Prostate gland (tissue), 2 donors: ENCODE measurements at regions not wholly inside any gene's neighbourhood (a gene's known extent, or its start where the extent isn't known, plus 50 kb on each side); places are given as distances from the start of the nearest gene placed in this dataset.
"Not testable (repeated sequence)": the region's sequence is repeated elsewhere in the genome, so short reads cannot be mapped to it uniquely, and the experiment has no call there.

Experiments
- DNase-seq: peaks from one replicate; pipeline ENCODE4 v3.0.0-alpha.2; 2019; ENCODE audit warnings: low spot score
- H3K27ac ChIP-seq, 2 donors: fragments of 200-600 bp; sonication (generic); 2 replicates each; pipeline ENCODE4 v1.5.1; 2017 to 2019
- H3K27me3 ChIP-seq: fragments of 200-600 bp; sonication (generic); replicated peaks from 2 replicates; pipeline ENCODE4 v1.5.1; 2019; ENCODE audit not compliant: insufficient read depth
- H3K36me3 ChIP-seq, 2 donors: fragments of 200-600 bp; sonication (generic); 1 replicate in 1 of 2; 2 replicates in 1 of 2; pipeline versions ENCODE4 v1.5.1 to v1.8.1; 2017 to 2019
- H3K4me1 ChIP-seq: fragments of 200-600 bp; sonication (generic); replicated peaks from 2 replicates; pipeline ENCODE4 v1.5.1; 2019
- H3K4me3 ChIP-seq, 2 donors: fragments of 200-600 bp; sonication (generic); 2 replicates each; pipeline ENCODE4 v1.5.1; 2017 to 2019
- H3K9me3 ChIP-seq: fragments of 200-600 bp; sonication (generic); 2 replicates; pipeline ENCODE4 v1.5.1; 2017
- CTCF ChIP-seq, 4 experiments: fragments of 200-600 bp in 2 of 4; fragments of 450-650 bp in 2 of 4; sonication (generic) in 2 of 4; IDR thresholded peaks; 1 replicate in 3 of 4; 2 replicates in 1 of 4; pipeline ENCODE4 v1.5.1; 2016 to 2019; ENCODE audit warnings: antibody characterized with exemption in 4 of 4, mild to moderate bottlenecking in 2 of 4, moderate library complexity in 2 of 4
- POLR2A ChIP-seq: fragments of 450-650 bp; IDR thresholded peaks from one replicate; pipeline ENCODE4 v1.6.1; 2016; ENCODE audit warnings: antibody characterized with exemption, mild to moderate bottlenecking
- POLR2AphosphoS5 ChIP-seq: sonication (generic); formaldehyde crosslinking; IDR thresholded peaks from one replicate; pipeline ENCODE4 v1.6.1; 2017; ENCODE audit warnings: antibody characterized with exemption
- WGBS: methylation state at CpG from one replicate; pipeline ENCODE4 v1.1.5; 2018; 5-methylcytosine and 5-hydroxymethylcytosine counted together
- intact Hi-C: fragments of 100-400 bp; cut with DNase I; formaldehyde crosslinking; loops from one replicate; pipeline ENCODE4 v1.14.2; 2022

- no peaks in the 10 kb centered on the region for H3K36me3 ChIP-seq
- H3K4me1 ChIP-seq, result no peaks in the 10 kb centered on the region
- TF ChIP-seq CTCF (IDR thresholded peaks at IDR 0.05), result no peak
- TF ChIP-seq POLR2AphosphoS5, result no peak
- no peak for TF ChIP-seq POLR2A
- DNase-seq, result no peak
- intact Hi-C loops, result no loop called here
- no peak overlapping the region for H3K27ac ChIP-seq
- no peak overlapping the region for H3K4me3 ChIP-seq
- H3K27me3 ChIP-seq, result no peaks in the 10 kb centered on the region
- H3K9me3 ChIP-seq, result no peaks in the 10 kb centered on the region
- WGBS, result 97% methylated on average over 1 of the region's 1 CpG
Measured at GRCh38 chr12:90679674-90680073, 275.3 kb downstream of the CCER1 start.

- H3K36me3 ChIP-seq, result no peaks in the 10 kb centered on the region
- DNase-seq, result no peak
- intact Hi-C loops, result no loop called here
- TF ChIP-seq POLR2A (no peak), POLR2AphosphoS5 (no peak), CTCF (IDR thresholded peaks at IDR 0.05) (no peak)
- no peak overlapping the region for H3K4me3 ChIP-seq
- no peaks in the 10 kb centered on the region for H3K27me3 ChIP-seq
- no peaks in the 10 kb centered on the region for H3K4me1 ChIP-seq
- no peak overlapping the region for H3K27ac ChIP-seq
- 12% methylated on average over 3 of the region's 3 CpGs for WGBS
- H3K9me3 ChIP-seq, result no peaks in the 10 kb centered on the region
Measured at GRCh38 chr12:90677552-90677951, 277.4 kb downstream of the CCER1 start.

- TF ChIP-seq POLR2A, result no peak
- no peak for TF ChIP-seq CTCF (IDR thresholded peaks at IDR 0.05)
- no peak for TF ChIP-seq POLR2AphosphoS5
- no peaks in the 10 kb centered on the region for H3K36me3 ChIP-seq
- DNase-seq, result no peak
- no peaks in the 10 kb centered on the region for H3K9me3 ChIP-seq
- no peak overlapping the region for H3K4me3 ChIP-seq
- no peaks in the 10 kb centered on the region for H3K4me1 ChIP-seq
- intact Hi-C loops, result no loop called here
- WGBS, result 29% methylated on average over 1 of the region's 1 CpG
- H3K27ac ChIP-seq, result no peak overlapping the region
- no peaks in the 10 kb centered on the region for H3K27me3 ChIP-seq
Measured at GRCh38 chr12:90677055-90677454, 277.9 kb downstream of the CCER1 start.

GRCh38 chr12:90675106-90675505 lies 279.9 kb downstream of the CCER1 start:
- H3K9me3 ChIP-seq, result no peaks in the 10 kb centered on the region
- TF ChIP-seq POLR2A, result no peak
- TF ChIP-seq CTCF (IDR thresholded peaks at IDR 0.05), result no peak
- TF ChIP-seq POLR2AphosphoS5, result no peak
- 86% methylated on average over 1 of the region's 1 CpG for WGBS
- no peaks in the 10 kb centered on the region for H3K27me3 ChIP-seq
- H3K36me3 ChIP-seq, result no peaks in the 10 kb centered on the region
- H3K27ac ChIP-seq, result no peak overlapping the region
- H3K4me1 ChIP-seq, result no peaks in the 10 kb centered on the region
- intact Hi-C loops, result no loop called here
- no peak for DNase-seq
- no peak overlapping the region for H3K4me3 ChIP-seq

- DNase-seq, result no peak
- H3K4me3 ChIP-seq, result no peak overlapping the region
- no peaks in the 10 kb centered on the region for H3K36me3 ChIP-seq
- no peak for TF ChIP-seq POLR2AphosphoS5
- no peak for TF ChIP-seq CTCF (IDR thresholded peaks at IDR 0.05)
- TF ChIP-seq POLR2A, result no peak
- no peaks in the 10 kb centered on the region for H3K4me1 ChIP-seq
- no peaks in the 10 kb centered on the region for H3K9me3 ChIP-seq
- intact Hi-C loops, result no loop called here
- H3K27ac ChIP-seq, result no peak overlapping the region
- no peaks in the 10 kb centered on the region for H3K27me3 ChIP-seq
- 84% methylated on average over 1 of the region's 1 CpG for WGBS
Measured at GRCh38 chr12:90672081-90672480, 282.9 kb downstream of the CCER1 start.

- H3K27ac ChIP-seq, H3K4me1 ChIP-seq, H3K4me3 ChIP-seq, H3K9me3 ChIP-seq, DNase-seq, H3K36me3 ChIP-seq, H3K27me3 ChIP-seq, intact Hi-C loops: not testable (repeated sequence)
- 96% methylated on average over 7 of the region's 7 CpGs for WGBS
Measured at GRCh38 chr12:90663949-90664348, 291.0 kb downstream of the CCER1 start.
